Chondrocyte (in vitro differentiated cells): ENCODE measurements at regions not wholly inside any gene's neighbourhood (a gene's known extent, or its start where the extent isn't known, plus 50 kb on each side); places are given as distances from the start of the nearest gene placed in this dataset.

ENCODE experiments used
- DNase-seq: peaks from one replicate; pipeline ENCODE4 v3.0.0; 2021; ENCODE audit warnings: mixed read lengths, low spot score
- H3K27ac Mint-ChIP-seq: one replicate; pipeline ENCODE4 v1.8.0; 2021; ENCODE audit warnings: mild to moderate bottlenecking, moderate library complexity, mixed read lengths; ENCODE audit not compliant: unreplicated experiment
- H3K27me3 Mint-ChIP-seq: 2 replicates; pipeline ENCODE4 v1.8.0; 2021; ENCODE audit warnings: low read depth, mixed read lengths
- H3K36me3 Mint-ChIP-seq: 2 replicates; pipeline ENCODE4 v1.8.0; 2021; ENCODE audit warnings: low read depth, mixed read lengths
- H3K4me1 Mint-ChIP-seq: 2 replicates; pipeline ENCODE4 v1.8.0; 2021; ENCODE audit warnings: low read depth, mild to moderate bottlenecking, mixed read lengths
- H3K4me3 Mint-ChIP-seq: one replicate; pipeline ENCODE4 v1.8.0; 2021; ENCODE audit warnings: mild to moderate bottlenecking, moderate library complexity, mixed read lengths; ENCODE audit not compliant: unreplicated experiment
- H3K9me3 Mint-ChIP-seq: 2 replicates; pipeline ENCODE4 v1.8.0; 2021; ENCODE audit warnings: low read depth, mixed read lengths
- CTCF ChIP-seq: fragments of 200-600 bp; sonication (generic); IDR thresholded peaks from 2 replicates; pipeline ENCODE4 v1.5.0; 2021; ENCODE audit warnings: antibody characterized with exemption, mild to moderate bottlenecking, moderate library complexity

- peaks cover 35% of the 10 kb centered on the region for H3K4me1 Mint-ChIP-seq
- H3K27ac Mint-ChIP-seq, result no peak overlapping the region
- H3K9me3 Mint-ChIP-seq, result peaks cover 9% of the 10 kb centered on the region
- TF ChIP-seq CTCF, result no peak
- no peaks in the 10 kb centered on the region for H3K36me3 Mint-ChIP-seq
- peaks cover 3% of the 10 kb centered on the region for H3K27me3 Mint-ChIP-seq
- no peak for DNase-seq
- H3K4me3 Mint-ChIP-seq, result peak overlapping the region; percentile 76
These were observed 142.1 kb upstream of the PDE10A start for GRCh38 chr6:165805067-165805555.

GRCh38 chr6:165804331-165805066 lies 141.5 kb upstream of the PDE10A start:
- Mint-ChIP-seq H3K9me3 (peaks cover 5% of the 10 kb centered on the region), H3K27ac (peak overlapping the region; percentile 65), H3K4me1 (peaks cover 42% of the 10 kb centered on the region), H3K4me3 (peak overlapping the region; percentile 76), H3K36me3 (no peaks in the 10 kb centered on the region), H3K27me3 (peaks cover 3% of the 10 kb centered on the region)
- DNase-seq, result no peak
- TF ChIP-seq CTCF, result no peak

- DNase-seq, result no peak
- H3K4me3 Mint-ChIP-seq, result no peak overlapping the region
- peaks cover 38% of the 10 kb centered on the region for H3K4me1 Mint-ChIP-seq
- H3K9me3 Mint-ChIP-seq, result no peaks in the 10 kb centered on the region
- H3K36me3 Mint-ChIP-seq, result no peaks in the 10 kb centered on the region
- H3K27me3 Mint-ChIP-seq, result no peaks in the 10 kb centered on the region
- H3K27ac Mint-ChIP-seq, result peak overlapping the region; percentile 82
- TF ChIP-seq CTCF, result no peak
These were observed 137.3 kb upstream of the PDE10A start for GRCh38 chr6:165800337-165800736.

- Mint-ChIP-seq H3K27ac (peak overlapping the region; percentile 82), H3K27me3 (no peaks in the 10 kb centered on the region), H3K4me3 (no peak overlapping the region), H3K4me1 (peaks cover 38% of the 10 kb centered on the region), H3K9me3 (no peaks in the 10 kb centered on the region), H3K36me3 (no peaks in the 10 kb centered on the region)
- no peak for DNase-seq
- TF ChIP-seq CTCF, result no peak
These were observed 136.5 kb upstream of the PDE10A start for GRCh38 chr6:165799391-165800153.

- no peaks in the 10 kb centered on the region for H3K36me3 Mint-ChIP-seq
- H3K4me1 Mint-ChIP-seq, result peaks cover 33% of the 10 kb centered on the region
- H3K27me3 Mint-ChIP-seq, result no peaks in the 10 kb centered on the region
- TF ChIP-seq CTCF, result no peak
- H3K4me3 Mint-ChIP-seq, result no peak overlapping the region
- H3K9me3 Mint-ChIP-seq, result no peaks in the 10 kb centered on the region
- DNase-seq, result no peak
- H3K27ac Mint-ChIP-seq, result no peak overlapping the region
These were observed 135.9 kb upstream of the PDE10A start for GRCh38 chr6:165798991-165799390.
